NOMO-1 (cell line): ENCODE measurements at regions not wholly inside any gene's neighbourhood (a gene's known extent, or its start where the extent isn't known, plus 50 kb on each side); places are given as distances from the start of the nearest gene placed in this dataset.
A peak's percentile ranks its signal among the peaks of the same experiment; 100 is the strongest.

Source experiments
- DNase-seq, 2 experiments: peaks; one replicate each; lab custom pipeline; 2025; ENCODE audit not compliant: unreplicated experiment in 2 of 2; lab: John Stamatoyannopoulos, UW

GRCh38 chr12:24608637-24609285 lies 340.1 kb downstream of the BCAT1 start:
- peak in 1 of 2 experiments; percentile 13 for DNase-seq

- no peak for DNase-seq
Observed at GRCh38 chr12:24608108-24608507, 340.8 kb downstream of the BCAT1 start.

- DNase-seq, result no peak
Observed at GRCh38 chr12:24605916-24606315, 343.0 kb downstream of the BCAT1 start.

GRCh38 chr12:24605466-24605865 lies 343.4 kb downstream of the BCAT1 start:
- no peak for DNase-seq

GRCh38 chr12:24603371-24603770 lies 345.5 kb downstream of the BCAT1 start:
- DNase-seq, result no peak

DNA sequence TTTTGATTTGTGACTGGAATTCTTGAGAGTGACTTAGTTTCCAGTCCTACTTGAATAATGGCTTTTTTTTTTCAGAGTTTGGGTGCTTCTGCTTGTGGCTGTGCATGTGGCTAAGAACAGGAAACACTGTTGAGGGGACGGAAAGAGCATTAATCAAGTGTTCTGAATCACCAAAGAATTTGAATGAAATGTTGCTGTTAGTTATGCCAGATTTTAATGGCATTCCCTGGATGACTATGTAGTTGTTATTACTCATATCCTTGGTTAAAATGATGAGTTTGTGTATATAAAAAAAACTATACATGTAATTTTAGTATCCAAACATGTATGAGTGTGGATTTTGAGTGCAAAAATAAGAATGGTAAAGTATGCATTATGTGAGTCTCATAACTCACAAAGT lies 347.9 kb downstream of the BCAT1 start:
- peak; percentile 38 to 77 for DNase-seq

DNA sequence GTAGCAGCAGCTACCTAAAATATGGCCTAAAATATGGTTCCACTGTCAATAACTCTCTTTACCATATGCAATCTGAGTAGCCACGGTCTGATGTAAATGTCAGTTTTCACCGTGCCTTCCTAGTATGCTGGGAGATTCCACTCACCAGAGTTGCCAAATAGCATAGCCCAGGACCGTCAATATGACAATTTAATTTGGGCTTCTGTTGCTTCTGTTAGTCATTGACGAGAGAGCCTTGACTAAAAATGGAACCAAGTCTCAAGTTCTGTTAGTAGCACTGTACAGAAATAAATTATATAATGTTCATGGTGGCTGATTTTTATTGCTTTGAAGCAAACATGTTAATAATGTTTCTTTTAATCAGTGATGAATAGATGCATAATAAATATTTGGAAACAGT lies 348.4 kb downstream of the BCAT1 start:
- peak in 1 of 2 experiments; percentile 40 for DNase-seq

GRCh38 chr12:24599736-24600135 lies 349.2 kb downstream of the BCAT1 start:
- DNase-seq, result no peak

GRCh38 chr12:24597580-24597979 lies 351.3 kb downstream of the BCAT1 start:
- DNase-seq, result no peak

- DNase-seq, result peak in 1 of 2 experiments; percentile 31
Observed at GRCh38 chr12:24596768-24597388, 352.0 kb downstream of the BCAT1 start.

GRCh38 chr12:24595652-24596235 lies 353.2 kb downstream of the BCAT1 start:
- peak in 1 of 2 experiments; percentile 9 for DNase-seq

DNA sequence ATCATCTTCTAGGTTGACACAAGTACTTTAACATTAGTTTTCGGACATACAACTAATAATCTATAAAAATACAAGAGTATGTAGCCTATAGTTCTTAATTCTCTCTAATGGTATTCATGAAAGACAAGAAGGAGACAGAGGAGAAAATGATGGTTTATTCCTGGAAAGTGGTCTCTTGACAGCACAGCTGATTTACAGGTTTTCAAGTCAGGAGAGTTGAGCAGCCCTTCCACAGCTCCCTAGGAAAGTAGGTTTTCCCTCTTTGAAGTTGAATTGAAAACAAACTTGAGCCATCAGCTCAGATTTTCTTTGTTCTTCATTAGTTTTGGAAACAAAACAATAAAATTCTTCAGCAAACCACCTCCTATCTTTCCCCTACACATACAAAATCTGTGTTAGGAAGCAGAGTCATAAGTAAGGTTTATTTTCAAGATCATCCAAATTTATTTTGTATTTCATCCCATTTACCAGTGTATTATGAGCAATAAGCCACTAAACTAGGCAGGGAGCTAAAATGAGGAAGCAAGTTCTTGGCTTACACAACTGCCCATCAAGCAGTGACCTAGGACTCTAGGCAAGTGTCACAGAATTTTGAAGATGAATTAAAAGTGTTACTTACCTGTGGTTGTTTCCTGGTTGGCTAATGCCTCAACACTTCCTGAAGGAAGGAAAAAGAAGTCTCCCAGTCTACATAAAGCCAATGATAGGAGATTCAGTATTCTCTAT lies 357.0 kb downstream of the BCAT1 start:
- peak; percentile 50 to 81 for DNase-seq

- no peak for DNase-seq
Observed at GRCh38 chr12:24591079-24591626, 357.7 kb downstream of the BCAT1 start.

DNA sequence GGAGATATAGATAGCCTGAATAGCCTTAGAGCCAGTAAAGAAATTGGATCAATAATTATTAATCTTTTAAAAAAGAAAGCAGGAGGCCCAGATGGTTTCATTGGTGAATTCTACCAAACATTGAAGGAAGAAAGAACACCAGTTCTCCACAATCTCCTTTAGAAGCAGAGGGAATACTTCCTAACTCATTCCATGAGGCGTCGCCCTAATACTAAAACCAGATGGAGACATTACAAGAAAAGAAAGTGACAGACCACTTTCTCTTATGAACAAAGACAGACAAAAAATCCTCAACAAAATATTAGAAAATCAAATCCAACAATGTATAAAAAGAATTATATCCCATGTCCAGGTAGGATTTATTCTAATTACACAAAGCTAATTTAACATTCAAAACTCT lies 362.6 kb downstream of the BCAT1 start:
- DNase-seq, result no peak

- peak; percentile 75 to 88 for DNase-seq
Observed at GRCh38 chr12:24584032-24584675, 364.7 kb downstream of the BCAT1 start.

- DNase-seq, result peak in 1 of 2 experiments; percentile 41
Observed at GRCh38 chr12:24582954-24583601, 365.8 kb downstream of the BCAT1 start.

- DNase-seq, result no peak
Observed at GRCh38 chr12:24574538-24574937, 374.4 kb downstream of the BCAT1 start.

GRCh38 chr12:24573621-24574020 lies 375.3 kb downstream of the BCAT1 start:
- DNase-seq, result no peak

- DNase-seq, result no peak
Observed at GRCh38 chr12:24565300-24565699, 383.6 kb downstream of the BCAT1 start.

DNA sequence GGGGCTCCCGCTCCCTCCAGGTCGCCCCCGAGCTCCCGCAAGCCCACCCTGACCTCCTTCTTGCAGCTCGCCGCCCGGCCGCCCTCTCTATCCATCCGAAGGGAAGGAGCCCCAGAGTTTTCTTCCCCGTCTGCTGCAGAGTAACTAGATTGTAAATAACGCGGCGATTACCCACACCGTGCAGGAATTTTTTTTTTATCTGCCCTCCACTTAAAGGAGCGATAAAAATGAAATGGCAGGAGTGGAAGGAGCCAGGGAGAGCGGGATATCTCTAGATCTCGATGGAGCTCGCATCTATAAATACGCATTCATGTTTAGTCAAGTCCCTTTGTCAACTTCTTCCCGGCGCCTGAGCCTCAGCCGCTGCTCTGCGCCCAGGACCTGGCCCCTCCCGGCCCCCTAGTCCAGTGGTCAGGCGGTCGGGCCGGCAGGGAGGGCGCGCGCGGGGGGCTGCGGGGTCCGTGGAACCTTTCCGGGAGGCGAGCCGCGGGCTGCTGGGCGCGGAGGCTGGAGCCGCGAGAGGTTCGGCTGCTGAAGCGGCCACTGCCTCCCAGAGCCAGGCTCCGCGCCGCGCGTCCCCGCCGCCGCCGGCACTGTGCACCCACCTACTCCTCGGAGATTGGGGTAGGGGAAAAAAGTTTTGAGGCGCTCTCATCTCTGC lies 386.0 kb downstream of the BCAT1 start:
- DNase-seq, result peak in 1 of 2 experiments; percentile 18
